ENCODE measurements at regions not wholly inside any gene's neighbourhood (a gene's known extent, or its start where the extent isn't known, plus 50 kb on each side); places are given as distances from the start of the nearest gene placed in this dataset.

DNA sequence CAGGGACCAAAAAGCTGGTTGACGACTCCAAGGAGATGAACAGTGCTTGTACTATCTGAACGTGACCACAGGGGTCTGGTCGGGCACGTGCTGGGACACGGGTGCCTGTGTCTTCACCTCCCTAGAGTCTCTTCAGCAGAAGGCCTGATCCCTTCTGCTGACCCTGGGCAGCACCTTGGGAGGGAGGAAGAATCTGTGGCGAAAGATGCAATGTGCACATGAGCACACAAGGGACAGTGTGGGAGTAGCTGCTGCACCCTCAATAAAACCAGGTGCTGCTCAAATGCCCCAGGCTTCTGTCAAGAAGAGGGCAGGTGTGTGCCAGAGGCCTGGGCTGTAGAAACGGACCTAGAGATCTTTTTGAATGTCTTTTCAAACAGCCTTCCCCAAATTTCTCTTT is 130.6 kb upstream of the THBS2 start:
- TF ChIP-seq, protein P1, sequence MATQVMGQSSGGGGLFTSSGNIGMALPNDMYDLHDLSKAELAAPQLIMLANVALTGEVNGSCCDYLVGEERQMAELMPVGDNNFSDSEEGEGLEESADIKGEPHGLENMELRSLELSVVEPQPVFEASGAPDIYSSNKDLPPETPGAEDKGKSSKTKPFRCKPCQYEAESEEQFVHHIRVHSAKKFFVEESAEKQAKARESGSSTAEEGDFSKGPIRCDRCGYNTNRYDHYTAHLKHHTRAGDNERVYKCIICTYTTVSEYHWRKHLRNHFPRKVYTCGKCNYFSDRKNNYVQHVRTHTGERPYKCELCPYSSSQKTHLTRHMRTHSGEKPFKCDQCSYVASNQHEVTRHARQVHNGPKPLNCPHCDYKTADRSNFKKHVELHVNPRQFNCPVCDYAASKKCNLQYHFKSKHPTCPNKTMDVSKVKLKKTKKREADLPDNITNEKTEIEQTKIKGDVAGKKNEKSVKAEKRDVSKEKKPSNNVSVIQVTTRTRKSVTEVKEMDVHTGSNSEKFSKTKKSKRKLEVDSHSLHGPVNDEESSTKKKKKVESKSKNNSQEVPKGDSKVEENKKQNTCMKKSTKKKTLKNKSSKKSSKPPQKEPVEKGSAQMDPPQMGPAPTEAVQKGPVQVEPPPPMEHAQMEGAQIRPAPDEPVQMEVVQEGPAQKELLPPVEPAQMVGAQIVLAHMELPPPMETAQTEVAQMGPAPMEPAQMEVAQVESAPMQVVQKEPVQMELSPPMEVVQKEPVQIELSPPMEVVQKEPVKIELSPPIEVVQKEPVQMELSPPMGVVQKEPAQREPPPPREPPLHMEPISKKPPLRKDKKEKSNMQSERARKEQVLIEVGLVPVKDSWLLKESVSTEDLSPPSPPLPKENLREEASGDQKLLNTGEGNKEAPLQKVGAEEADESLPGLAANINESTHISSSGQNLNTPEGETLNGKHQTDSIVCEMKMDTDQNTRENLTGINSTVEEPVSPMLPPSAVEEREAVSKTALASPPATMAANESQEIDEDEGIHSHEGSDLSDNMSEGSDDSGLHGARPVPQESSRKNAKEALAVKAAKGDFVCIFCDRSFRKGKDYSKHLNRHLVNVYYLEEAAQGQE (IDR thresholded peaks at IDR 0.05; ENCODE audit: low read depth, low read length), result no peak
- TF ChIP-seq, protein P2, sequence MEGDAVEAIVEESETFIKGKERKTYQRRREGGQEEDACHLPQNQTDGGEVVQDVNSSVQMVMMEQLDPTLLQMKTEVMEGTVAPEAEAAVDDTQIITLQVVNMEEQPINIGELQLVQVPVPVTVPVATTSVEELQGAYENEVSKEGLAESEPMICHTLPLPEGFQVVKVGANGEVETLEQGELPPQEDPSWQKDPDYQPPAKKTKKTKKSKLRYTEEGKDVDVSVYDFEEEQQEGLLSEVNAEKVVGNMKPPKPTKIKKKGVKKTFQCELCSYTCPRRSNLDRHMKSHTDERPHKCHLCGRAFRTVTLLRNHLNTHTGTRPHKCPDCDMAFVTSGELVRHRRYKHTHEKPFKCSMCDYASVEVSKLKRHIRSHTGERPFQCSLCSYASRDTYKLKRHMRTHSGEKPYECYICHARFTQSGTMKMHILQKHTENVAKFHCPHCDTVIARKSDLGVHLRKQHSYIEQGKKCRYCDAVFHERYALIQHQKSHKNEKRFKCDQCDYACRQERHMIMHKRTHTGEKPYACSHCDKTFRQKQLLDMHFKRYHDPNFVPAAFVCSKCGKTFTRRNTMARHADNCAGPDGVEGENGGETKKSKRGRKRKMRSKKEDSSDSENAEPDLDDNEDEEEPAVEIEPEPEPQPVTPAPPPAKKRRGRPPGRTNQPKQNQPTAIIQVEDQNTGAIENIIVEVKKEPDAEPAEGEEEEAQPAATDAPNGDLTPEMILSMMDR (IDR thresholded peaks at IDR 0.05), result no peak
- TF ChIP-seq NRF1 (IDR thresholded peaks at IDR 0.05; ENCODE audit: low read depth, low read length) (no peak), TAF1 (IDR thresholded peaks at IDR 0.05; ENCODE audit: borderline replicate concordance, low read depth, low read length) (no peak), SMC3 (IDR thresholded peaks at IDR 0.05; ENCODE audit: low read depth, low read length) (no peak), RXRA (IDR thresholded peaks at IDR 0.05; ENCODE audit: borderline replicate concordance, low read depth) (no peak), EP300 (IDR thresholded peaks at IDR 0.05; ENCODE audit: borderline replicate concordance in 1 of 2, low read depth in 1 of 2, low read length in 1 of 2) (no peak), ZBTB33 (IDR thresholded peaks at IDR 0.05; ENCODE audit: borderline replicate concordance, low read depth) (no peak), SIN3A (IDR thresholded peaks at IDR 0.05; ENCODE audit: borderline replicate concordance, low read depth, low read length) (no peak), FOXJ3 (CRISPR knock-in tag; IDR thresholded peaks at IDR 0.05) (no peak), EZH2phosphoT487 (IDR thresholded peaks at IDR 0.05; ENCODE audit: borderline replicate concordance, low read depth) (no peak)
- TF ChIP-seq, protein P3, sequence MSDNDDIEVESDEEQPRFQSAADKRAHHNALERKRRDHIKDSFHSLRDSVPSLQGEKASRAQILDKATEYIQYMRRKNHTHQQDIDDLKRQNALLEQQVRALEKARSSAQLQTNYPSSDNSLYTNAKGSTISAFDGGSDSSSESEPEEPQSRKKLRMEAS (IDR thresholded peaks at IDR 0.05; ENCODE audit: low read depth), result no peak
